Mucosa of descending colon (tissue), 3 donors: ENCODE measurements at regions not wholly inside any gene's neighbourhood (a gene's known extent, or its start where the extent isn't known, plus 50 kb on each side); places are given as distances from the start of the nearest gene placed in this dataset.

Experiments
- ATAC-seq: fragments of 200-7000 bp; cut with Tn5 transposase; one replicate; pipeline ENCODE4 v1.9.1; 2020; ENCODE audit warnings: mild to moderate bottlenecking, moderate library complexity
- DNase-seq, 3 donors: peaks; one replicate each; pipeline ENCODE4 v3.0.0-alpha.2; 2020
- H3K36me3 ChIP-seq: fragments of 200-600 bp; one replicate; pipeline ENCODE4 v1.8.0; 2021; ENCODE audit warnings: low read depth, mild to moderate bottlenecking
- H3K4me1 ChIP-seq: fragments of 200-600 bp; one replicate; pipeline ENCODE4 v1.8.0; 2021; ENCODE audit warnings: low read depth, mild to moderate bottlenecking
- H3K4me3 ChIP-seq: fragments of 200-600 bp; one replicate; pipeline ENCODE4 v1.8.0; 2021; ENCODE audit warnings: mild to moderate bottlenecking
- H3K9me3 ChIP-seq: fragments of 200-600 bp; one replicate; pipeline ENCODE4 v1.8.0; 2021; ENCODE audit warnings: mild to moderate bottlenecking
- intact Hi-C, 2 donors: fragments of 100-400 bp; cut with DNase I in 1 of 2; cut with micrococcal nuclease in 1 of 2; formaldehyde crosslinking; loops; one replicate each; pipeline versions ENCODE4 v1.11.0 to v1.11.1; 2022; cut with DNase I, micrococcal nuclease
- TF ChIP-seq, protein P1 (sequence below): fragments of 200-600 bp; IDR thresholded peaks from one replicate; pipeline ENCODE4 v1.8.0; 2022; ENCODE audit warnings: antibody characterized with exemption, mild to moderate bottlenecking
- donor health status: DM: no; HTN: no; CAD: no; lungs with moderate emphysema.
- donor health status: DM: no; HTN: no; CAD: no.
- donor health status: DM: no; HTN: yes; CAD: no.

DNA sequence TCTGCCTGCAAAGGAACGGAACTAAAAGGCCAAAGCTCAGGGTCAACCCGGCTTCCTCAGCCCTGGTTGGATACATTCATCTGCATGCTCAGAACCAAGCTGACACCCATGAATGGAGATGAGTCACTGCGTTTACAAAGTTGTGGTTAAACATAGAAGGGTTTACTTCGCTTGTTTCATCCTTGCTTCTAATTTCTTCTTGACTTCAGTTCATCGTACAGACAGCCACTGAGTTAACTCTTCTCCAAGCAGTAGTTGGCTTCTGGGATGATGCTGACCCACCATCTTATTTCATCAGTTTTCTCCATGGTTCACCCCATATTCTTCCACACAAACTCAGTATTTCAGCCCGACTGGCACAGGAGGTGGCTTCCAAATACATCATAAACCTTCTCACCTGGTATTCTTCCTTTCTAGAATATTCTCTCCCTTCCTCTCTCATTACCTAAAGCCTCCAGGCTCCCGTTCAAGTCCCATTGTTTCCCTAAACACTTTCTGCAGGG lies 166.3 kb upstream of the RNF32 start:
- Histone ChIP-seq H3K9me3 (no peaks in the 10 kb centered on the region), H3K4me3 (no peak overlapping the region), H3K4me1 (no peaks in the 10 kb centered on the region), H3K36me3 (no peaks in the 10 kb centered on the region)
- intact Hi-C loops, result no loop called here
- DNase-seq, result no peak
- TF ChIP-seq, protein P1, sequence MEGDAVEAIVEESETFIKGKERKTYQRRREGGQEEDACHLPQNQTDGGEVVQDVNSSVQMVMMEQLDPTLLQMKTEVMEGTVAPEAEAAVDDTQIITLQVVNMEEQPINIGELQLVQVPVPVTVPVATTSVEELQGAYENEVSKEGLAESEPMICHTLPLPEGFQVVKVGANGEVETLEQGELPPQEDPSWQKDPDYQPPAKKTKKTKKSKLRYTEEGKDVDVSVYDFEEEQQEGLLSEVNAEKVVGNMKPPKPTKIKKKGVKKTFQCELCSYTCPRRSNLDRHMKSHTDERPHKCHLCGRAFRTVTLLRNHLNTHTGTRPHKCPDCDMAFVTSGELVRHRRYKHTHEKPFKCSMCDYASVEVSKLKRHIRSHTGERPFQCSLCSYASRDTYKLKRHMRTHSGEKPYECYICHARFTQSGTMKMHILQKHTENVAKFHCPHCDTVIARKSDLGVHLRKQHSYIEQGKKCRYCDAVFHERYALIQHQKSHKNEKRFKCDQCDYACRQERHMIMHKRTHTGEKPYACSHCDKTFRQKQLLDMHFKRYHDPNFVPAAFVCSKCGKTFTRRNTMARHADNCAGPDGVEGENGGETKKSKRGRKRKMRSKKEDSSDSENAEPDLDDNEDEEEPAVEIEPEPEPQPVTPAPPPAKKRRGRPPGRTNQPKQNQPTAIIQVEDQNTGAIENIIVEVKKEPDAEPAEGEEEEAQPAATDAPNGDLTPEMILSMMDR, result no peak
- peak; percentile 56 for ATAC-seq

DNA sequence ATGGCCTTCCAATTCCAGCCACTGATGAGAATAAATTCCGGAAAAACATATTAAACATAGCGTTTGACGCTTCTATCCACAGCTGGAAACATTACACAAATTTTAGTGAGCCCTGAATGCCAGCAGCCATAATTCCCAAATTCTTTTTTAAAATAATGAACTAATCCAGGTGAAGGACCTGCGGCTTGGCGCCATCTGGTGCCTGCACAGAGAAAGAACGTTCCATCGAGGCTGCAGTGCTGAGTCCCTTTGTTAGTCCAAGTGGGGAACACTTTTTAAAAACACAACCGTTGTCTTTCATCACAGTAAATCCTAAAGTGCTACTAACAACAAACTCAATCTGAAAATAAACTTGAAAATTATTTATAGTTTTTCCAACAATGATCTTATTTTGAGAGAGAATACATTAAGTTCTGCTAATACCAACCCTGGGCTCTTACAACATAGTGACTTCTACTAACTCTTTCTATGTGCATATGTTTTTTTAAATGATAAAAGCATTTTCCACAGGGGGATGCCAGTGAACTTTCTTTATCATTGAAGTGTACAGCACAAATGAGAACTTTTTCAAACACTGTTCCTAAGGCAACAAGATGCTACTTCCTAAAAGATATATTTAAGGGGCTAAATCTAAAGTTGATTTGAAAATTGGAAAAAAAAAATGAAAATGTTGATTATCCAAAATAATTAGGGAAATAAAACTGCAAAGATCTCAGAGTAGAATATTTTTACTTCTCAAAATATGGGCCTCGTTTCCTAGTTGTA lies 166.9 kb upstream of the RNF32 start:
- DNase-seq (peak in 1 of 3 donors; percentile 55), ATAC-seq (peak; percentile 58)
- no peaks in the 10 kb centered on the region for H3K4me1 ChIP-seq
- H3K4me3 ChIP-seq, result no peak overlapping the region
- H3K36me3 ChIP-seq, result no peaks in the 10 kb centered on the region
- TF ChIP-seq, protein P1, result peak; percentile 34
- intact Hi-C loops, result no loop called here
- H3K9me3 ChIP-seq, result no peaks in the 10 kb centered on the region

DNA sequence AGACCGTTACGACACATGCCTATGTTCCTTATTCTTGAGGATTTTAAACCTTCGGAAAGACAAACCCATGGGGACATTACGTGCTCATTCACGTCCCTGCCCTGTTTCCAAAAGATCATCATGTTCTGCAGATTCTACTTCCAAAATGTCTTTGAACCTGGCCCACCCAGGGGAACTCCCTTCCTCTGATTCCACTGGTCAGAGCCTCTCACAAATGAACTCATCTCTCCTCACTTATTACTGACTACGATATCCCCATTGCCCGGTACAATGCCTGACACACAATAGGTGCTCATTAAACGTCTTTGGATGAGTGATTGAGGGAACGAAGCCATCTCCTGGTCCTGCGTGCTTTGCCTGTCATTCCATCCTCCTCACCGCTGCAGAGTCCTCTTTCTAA lies 168.3 kb upstream of the RNF32 start:
- no peak for ATAC-seq
- intact Hi-C loops, result no loop called here

DNA sequence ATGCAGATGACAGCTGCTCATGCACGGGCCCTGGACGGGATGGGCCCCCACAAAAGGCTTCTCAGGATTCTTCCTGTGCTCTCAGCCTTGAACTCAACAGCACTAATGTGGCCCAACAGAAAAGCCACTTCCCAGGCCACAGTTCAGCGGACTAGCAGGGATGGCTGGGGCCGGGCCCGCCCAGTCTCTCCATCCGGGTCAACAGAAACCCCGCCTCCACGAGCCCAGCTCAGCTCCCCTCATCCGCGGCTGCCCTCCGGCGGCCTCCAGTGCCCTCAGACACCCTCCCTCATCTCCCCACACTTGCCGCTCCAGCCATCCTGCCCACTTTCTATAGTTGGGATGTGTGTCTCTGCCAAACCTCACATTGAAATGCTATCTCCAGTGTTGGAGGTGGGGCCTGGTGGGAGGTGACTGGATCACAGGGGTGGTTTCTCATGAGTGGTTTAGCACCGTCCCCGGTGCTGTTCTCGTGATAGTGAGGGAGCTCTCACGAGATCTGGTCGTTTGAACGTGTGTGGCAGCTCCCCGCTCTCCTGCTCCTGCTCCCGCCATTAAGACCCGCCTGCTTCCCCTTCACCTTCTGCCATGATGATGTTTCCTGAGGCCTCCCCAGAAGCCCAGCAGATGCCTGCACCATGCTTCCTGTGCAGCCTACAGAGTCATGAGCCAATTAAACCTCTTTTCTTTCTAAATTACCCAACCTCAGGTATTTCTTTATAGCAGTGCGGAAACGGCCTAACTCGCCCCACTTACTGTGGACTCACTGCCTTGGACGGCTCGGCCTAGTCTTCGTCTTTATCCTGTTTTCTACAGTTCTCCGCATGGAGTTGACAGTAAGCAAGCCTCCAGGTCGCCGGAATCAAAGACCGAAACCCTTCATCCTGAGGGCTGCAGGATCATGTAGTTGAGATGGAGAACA lies 169.9 kb upstream of the RNF32 start:
- intact Hi-C loops, result no loop called here
- H3K4me1 ChIP-seq, result no peaks in the 10 kb centered on the region
- DNase-seq, result no peak
- ATAC-seq, result no peak
- H3K36me3 ChIP-seq, result no peaks in the 10 kb centered on the region
- no peak overlapping the region for H3K4me3 ChIP-seq
- no peaks in the 10 kb centered on the region for H3K9me3 ChIP-seq
- TF ChIP-seq, protein P1, result no peak

More for the DNA sequence above, 168.3 kb upstream of the RNF32 start:
- Histone ChIP-seq H3K36me3 (no peaks in the 10 kb centered on the region), H3K9me3 (no peaks in the 10 kb centered on the region), H3K4me3 (no peak overlapping the region), H3K4me1 (no peaks in the 10 kb centered on the region)
- TF ChIP-seq, protein P1, result no peak
- no peak for DNase-seq

DNA sequence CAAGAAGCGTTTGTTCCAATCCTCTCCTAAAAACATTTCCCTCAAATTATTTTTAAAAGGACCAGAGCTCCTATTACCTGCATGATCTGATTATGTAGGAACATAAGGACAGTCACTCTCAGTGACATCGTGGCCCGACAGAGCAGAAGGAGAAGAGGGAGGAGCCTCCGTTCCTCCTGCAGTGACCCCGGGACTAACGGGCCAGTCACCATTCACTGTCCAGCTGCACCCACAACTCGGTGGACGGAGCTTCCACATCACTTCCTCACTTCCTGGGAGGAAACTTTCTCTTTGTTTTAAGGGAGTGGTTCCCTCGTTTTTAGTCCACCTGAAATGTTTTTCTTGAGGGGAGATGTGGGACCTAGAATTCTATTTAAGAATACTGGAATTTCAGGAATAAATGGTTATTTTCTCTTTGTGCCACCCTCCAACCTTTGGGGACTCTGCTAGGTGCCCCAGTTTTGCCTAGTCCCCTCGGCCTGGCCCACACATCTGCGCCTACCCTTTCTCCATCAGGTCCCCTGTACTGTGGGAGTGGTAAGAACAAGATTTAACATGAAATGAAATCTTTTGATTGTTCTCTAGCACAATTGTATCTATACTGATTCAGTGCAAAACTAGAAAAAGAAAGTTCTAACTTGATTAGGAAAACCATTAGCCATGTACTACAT lies 173.5 kb upstream of the RNF32 start:
- no peak for DNase-seq
- TF ChIP-seq, protein P1, result no peak
- H3K4me1 ChIP-seq, result no peaks in the 10 kb centered on the region
- no peaks in the 10 kb centered on the region for H3K9me3 ChIP-seq
- H3K36me3 ChIP-seq, result no peaks in the 10 kb centered on the region
- ATAC-seq, result no peak
- no peak overlapping the region for H3K4me3 ChIP-seq
- intact Hi-C loops, result no loop called here
